ENCODE measurements at regions not wholly inside any gene's neighbourhood (a gene's known extent, or its start where the extent isn't known, plus 50 kb on each side); places are given as distances from the start of the nearest gene placed in this dataset.

DNA sequence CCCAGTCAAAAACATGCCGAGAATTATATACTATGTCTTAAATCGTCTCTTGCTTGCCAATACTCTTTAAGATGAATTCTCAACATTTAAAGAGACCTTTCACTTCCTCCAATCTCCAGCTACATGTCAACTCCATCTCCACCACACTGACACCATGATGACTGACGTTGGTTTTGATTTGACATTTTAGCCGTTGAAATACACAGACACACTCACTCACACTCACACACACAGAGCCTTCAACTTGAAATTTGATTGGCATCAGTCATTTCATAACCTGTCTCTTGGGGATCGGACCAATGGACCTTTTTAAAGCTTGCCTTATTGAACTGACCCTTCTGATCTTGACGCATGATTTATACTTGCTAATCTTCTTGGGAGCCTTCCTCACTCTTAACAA lies 230.8 kb upstream of the PIK3C3 start:
- TF ChIP-seq CREB1 (CRISPR knock-in tag; IDR thresholded peaks at IDR 0.05; ENCODE audit: low read depth): no peak
- TF ChIP-seq EZH2phosphoT487 (IDR thresholded peaks at IDR 0.05; ENCODE audit: unreplicated experiment): no peak
- TF ChIP-seq STAT1 (IDR thresholded peaks at IDR 0.05; ENCODE audit: unreplicated experiment): no peak
- no peak for TF ChIP-seq NANOG (IDR thresholded peaks at IDR 0.05; ENCODE audit: borderline replicate concordance)
- TF ChIP-seq, protein P1, sequence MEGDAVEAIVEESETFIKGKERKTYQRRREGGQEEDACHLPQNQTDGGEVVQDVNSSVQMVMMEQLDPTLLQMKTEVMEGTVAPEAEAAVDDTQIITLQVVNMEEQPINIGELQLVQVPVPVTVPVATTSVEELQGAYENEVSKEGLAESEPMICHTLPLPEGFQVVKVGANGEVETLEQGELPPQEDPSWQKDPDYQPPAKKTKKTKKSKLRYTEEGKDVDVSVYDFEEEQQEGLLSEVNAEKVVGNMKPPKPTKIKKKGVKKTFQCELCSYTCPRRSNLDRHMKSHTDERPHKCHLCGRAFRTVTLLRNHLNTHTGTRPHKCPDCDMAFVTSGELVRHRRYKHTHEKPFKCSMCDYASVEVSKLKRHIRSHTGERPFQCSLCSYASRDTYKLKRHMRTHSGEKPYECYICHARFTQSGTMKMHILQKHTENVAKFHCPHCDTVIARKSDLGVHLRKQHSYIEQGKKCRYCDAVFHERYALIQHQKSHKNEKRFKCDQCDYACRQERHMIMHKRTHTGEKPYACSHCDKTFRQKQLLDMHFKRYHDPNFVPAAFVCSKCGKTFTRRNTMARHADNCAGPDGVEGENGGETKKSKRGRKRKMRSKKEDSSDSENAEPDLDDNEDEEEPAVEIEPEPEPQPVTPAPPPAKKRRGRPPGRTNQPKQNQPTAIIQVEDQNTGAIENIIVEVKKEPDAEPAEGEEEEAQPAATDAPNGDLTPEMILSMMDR (conservative IDR thresholded peaks at IDR 0.05; ENCODE audit: low read depth in 2 of 2): no peak
- TF ChIP-seq POLR2AphosphoS5 (IDR thresholded peaks at IDR 0.05; ENCODE audit: low read depth): no peak
- TF ChIP-seq ZNF331 (CRISPR knock-in tag; IDR thresholded peaks at IDR 0.05; ENCODE audit: low read depth): no peak
- TF ChIP-seq JUNB (IDR thresholded peaks at IDR 0.05; ENCODE audit: unreplicated experiment): no peak
- TF ChIP-seq, protein P2, sequence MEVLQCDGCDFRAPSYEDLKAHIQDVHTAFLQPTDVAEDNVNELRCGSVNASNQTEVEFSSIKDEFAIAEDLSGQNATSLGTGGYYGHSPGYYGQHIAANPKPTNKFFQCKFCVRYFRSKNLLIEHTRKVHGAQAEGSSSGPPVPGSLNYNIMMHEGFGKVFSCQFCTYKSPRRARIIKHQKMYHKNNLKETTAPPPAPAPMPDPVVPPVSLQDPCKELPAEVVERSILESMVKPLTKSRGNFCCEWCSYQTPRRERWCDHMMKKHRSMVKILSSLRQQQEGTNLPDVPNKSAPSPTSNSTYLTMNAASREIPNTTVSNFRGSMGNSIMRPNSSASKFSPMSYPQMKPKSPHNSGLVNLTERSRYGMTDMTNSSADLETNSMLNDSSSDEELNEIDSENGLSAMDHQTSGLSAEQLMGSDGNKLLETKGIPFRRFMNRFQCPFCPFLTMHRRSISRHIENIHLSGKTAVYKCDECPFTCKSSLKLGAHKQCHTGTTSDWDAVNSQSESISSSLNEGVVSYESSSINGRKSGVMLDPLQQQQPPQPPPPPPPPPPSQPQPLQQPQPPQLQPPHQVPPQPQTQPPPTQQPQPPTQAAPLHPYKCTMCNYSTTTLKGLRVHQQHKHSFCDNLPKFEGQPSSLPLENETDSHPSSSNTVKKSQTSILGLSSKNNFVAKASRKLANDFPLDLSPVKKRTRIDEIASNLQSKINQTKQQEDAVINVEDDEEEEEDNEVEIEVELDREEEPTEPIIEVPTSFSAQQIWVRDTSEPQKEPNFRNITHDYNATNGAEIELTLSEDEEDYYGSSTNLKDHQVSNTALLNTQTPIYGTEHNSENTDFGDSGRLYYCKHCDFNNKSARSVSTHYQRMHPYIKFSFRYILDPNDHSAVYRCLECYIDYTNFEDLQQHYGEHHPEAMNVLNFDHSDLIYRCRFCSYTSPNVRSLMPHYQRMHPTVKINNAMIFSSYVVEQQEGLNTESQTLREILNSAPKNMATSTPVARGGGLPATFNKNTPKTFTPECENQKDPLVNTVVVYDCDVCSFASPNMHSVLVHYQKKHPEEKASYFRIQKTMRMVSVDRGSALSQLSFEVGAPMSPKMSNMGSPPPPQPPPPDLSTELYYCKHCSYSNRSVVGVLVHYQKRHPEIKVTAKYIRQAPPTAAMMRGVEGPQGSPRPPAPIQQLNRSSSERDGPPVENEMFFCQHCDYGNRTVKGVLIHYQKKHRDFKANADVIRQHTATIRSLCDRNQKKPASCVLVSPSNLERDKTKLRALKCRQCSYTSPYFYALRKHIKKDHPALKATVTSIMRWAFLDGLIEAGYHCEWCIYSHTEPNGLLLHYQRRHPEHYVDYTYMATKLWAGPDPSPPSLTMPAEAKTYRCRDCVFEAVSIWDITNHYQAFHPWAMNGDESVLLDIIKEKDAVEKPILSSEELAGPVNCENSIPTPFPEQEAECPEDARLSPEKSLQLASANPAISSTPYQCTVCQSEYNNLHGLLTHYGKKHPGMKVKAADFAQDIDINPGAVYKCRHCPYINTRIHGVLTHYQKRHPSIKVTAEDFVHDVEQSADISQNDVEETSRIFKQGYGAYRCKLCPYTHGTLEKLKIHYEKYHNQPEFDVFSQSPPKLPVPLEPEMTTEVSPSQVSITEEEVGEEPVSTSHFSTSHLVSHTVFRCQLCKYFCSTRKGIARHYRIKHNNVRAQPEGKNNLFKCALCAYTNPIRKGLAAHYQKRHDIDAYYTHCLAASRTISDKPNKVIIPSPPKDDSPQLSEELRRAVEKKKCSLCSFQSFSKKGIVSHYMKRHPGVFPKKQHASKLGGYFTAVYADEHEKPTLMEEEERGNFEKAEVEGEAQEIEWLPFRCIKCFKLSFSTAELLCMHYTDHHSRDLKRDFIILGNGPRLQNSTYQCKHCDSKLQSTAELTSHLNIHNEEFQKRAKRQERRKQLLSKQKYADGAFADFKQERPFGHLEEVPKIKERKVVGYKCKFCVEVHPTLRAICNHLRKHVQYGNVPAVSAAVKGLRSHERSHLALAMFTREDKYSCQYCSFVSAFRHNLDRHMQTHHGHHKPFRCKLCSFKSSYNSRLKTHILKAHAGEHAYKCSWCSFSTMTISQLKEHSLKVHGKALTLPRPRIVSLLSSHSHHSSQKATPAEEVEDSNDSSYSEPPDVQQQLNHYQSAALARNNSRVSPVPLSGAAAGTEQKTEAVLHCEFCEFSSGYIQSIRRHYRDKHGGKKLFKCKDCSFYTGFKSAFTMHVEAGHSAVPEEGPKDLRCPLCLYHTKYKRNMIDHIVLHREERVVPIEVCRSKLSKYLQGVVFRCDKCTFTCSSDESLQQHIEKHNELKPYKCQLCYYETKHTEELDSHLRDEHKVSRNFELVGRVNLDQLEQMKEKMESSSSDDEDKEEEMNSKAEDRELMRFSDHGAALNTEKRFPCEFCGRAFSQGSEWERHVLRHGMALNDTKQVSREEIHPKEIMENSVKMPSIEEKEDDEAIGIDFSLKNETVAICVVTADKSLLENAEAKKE (CRISPR knock-in tag; IDR thresholded peaks at IDR 0.05): no peak
- TF ChIP-seq, protein P3, sequence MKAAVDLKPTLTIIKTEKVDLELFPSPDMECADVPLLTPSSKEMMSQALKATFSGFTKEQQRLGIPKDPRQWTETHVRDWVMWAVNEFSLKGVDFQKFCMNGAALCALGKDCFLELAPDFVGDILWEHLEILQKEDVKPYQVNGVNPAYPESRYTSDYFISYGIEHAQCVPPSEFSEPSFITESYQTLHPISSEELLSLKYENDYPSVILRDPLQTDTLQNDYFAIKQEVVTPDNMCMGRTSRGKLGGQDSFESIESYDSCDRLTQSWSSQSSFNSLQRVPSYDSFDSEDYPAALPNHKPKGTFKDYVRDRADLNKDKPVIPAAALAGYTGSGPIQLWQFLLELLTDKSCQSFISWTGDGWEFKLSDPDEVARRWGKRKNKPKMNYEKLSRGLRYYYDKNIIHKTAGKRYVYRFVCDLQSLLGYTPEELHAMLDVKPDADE (IDR thresholded peaks at IDR 0.05): no peak
- TF ChIP-seq, protein P4, sequence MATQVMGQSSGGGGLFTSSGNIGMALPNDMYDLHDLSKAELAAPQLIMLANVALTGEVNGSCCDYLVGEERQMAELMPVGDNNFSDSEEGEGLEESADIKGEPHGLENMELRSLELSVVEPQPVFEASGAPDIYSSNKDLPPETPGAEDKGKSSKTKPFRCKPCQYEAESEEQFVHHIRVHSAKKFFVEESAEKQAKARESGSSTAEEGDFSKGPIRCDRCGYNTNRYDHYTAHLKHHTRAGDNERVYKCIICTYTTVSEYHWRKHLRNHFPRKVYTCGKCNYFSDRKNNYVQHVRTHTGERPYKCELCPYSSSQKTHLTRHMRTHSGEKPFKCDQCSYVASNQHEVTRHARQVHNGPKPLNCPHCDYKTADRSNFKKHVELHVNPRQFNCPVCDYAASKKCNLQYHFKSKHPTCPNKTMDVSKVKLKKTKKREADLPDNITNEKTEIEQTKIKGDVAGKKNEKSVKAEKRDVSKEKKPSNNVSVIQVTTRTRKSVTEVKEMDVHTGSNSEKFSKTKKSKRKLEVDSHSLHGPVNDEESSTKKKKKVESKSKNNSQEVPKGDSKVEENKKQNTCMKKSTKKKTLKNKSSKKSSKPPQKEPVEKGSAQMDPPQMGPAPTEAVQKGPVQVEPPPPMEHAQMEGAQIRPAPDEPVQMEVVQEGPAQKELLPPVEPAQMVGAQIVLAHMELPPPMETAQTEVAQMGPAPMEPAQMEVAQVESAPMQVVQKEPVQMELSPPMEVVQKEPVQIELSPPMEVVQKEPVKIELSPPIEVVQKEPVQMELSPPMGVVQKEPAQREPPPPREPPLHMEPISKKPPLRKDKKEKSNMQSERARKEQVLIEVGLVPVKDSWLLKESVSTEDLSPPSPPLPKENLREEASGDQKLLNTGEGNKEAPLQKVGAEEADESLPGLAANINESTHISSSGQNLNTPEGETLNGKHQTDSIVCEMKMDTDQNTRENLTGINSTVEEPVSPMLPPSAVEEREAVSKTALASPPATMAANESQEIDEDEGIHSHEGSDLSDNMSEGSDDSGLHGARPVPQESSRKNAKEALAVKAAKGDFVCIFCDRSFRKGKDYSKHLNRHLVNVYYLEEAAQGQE (IDR thresholded peaks at IDR 0.05; ENCODE audit: unreplicated experiment): no peak
- no peak for TF ChIP-seq EZH2 (IDR thresholded peaks at IDR 0.05; ENCODE audit: low read depth, unreplicated experiment)
- TF ChIP-seq ZNF114 (CRISPR knock-in tag; IDR thresholded peaks at IDR 0.05): no peak
- no peak overlapping the region for H3K4me2 ChIP-seq
- H3K27me3 ChIP-seq (ENCODE audit: insufficient read depth): no peaks in the 10 kb centered on the region
- H3K27ac ChIP-seq (ENCODE audit: low read depth): no peak overlapping the region
- Mint-ChIP-seq H3K9me3 (no peaks in the 10 kb centered on the region), H3K4me3 (no peak overlapping the region), H3K27ac (no peak overlapping the region), H3K27me3 (ENCODE audit: insufficient read depth, low read depth, poor library complexity) (no peaks in the 10 kb centered on the region), H3K36me3 (ENCODE audit: low read depth) (no peaks in the 10 kb centered on the region), H3K4me1 (peaks cover 3% of the 10 kb centered on the region; the same call in 2 of the 3 replicates)
- H3K4me1 ChIP-seq (ENCODE audit: insufficient read depth): 0 out of 2 replicates have a peak, but pooled peaks cover 5% of the 10 kb centered on the region
- no peaks in the 10 kb centered on the region for H3F3A ChIP-seq (replicated peaks; ENCODE audit: low read depth)
- H2AFZ ChIP-seq: no peak overlapping the region
- H3K79me2 ChIP-seq (replicated peaks; ENCODE audit: insufficient read depth): no peaks in the 10 kb centered on the region
- H4K20me1 ChIP-seq (replicated peaks; ENCODE audit: insufficient read depth): no peaks in the 10 kb centered on the region
- no peak for DNase-seq (ENCODE audit: low spot score)
- no peak for ATAC-seq
- no peaks in the 10 kb centered on the region for H3K9me2 ChIP-seq (ENCODE audit: insufficient read depth)
- no peak overlapping the region for H3K4me3 ChIP-seq
- H3K36me3 ChIP-seq (ENCODE audit: insufficient read depth): no peaks in the 10 kb centered on the region

All from GM23338 (cell line).